ENCODE measurements at regions not wholly inside any gene's neighbourhood (a gene's known extent, or its start where the extent isn't known, plus 50 kb on each side); places are given as distances from the start of the nearest gene placed in this dataset.
"Not testable (repeated sequence)": the region's sequence is repeated elsewhere in the genome, so short reads cannot be mapped to it uniquely, and the experiment has no call there.

- no peak for DNase-seq
These were observed 404.2 kb downstream of the STK39 start for GRCh38 chr2:167843217-167843616.

DNA sequence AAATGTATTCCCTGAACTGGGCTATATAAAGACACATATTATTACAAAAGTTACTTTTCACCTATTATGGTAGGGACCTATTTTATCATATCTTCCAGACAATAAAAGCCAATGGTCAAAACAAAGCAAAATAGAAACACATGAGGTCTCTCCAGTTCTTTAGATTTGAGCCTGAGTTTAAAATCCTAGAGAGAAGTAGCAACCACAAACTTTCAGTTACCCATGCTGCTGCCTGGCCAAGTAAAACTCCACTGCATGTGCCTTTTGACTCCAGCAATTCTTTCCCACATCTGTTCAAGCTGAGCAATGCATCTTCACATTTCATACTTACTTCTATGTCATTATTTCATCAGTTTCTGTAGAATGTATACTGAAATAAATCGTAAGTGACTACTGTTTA, 405.3 kb downstream of the STK39 start:
- DNase-seq: no peak

GRCh38 chr2:167835290-167835689, 412.1 kb downstream of the STK39 start:
- not testable (repeated sequence) for DNase-seq

DNA sequence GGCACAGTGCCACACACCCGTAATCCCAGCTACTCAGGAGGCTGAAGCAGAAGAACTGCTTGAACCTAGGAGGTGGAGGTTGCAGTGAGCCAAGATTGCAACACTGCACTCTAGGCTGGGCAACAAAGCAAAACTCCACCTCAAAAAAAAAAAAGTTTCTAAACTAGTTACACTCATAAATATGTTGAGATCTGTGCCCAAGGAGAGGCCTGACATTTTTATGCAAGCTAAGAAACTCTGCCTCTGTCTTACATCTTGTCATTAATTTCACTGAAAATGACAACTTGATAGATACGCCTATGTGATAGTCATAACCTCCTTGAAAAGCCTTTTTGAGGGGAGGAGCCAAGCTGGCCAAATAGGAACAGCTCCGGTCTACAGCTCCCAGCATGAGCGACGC, 412.7 kb downstream of the STK39 start:
- DNase-seq: no peak

GRCh38 chr2:167833294-167833693, 414.1 kb downstream of the STK39 start:
- no peak for DNase-seq

DNA sequence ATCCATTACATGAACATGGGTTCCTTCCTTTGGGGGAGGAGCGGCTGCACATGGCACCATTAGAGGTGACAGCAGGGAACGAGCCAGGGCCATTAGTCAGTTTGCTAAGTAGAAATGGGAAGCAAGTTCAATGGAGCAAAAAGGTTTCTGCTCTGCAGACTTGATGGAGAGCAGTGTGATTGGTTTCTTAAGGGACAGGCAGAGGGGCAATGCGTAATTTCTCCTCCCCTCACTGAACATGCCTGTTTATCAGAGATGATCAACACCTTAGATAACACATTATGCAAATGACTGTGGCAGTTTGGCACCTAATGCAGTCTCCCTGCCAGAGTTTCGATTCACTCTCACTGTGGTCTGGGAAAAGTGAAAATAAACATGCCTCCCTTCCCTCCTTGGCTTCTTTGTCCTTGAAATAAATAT, 414.5 kb downstream of the STK39 start:
- DNase-seq: no peak

GRCh38 chr2:167827352-167828097, 419.9 kb downstream of the STK39 start:
- DNase-seq: no peak

DNA sequence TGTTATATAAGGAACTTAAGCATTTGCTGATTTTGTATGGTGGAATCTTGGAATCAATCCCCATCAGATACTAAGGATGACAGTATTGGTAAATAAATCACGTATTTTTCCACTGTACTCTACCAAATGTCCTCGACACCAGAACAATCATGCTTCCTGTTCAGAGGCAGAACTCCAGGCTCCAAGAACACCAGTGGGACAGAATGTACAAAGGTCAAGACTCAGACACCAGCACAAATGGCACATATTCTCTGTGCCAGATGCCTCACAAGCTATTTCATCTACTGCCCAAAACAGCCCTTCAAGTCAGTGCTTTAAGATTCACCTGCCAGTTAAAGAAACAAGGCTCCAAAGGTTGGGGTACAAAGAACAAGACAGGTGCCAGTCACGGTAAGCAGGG, 420.5 kb downstream of the STK39 start:
- no peak for DNase-seq

DNA sequence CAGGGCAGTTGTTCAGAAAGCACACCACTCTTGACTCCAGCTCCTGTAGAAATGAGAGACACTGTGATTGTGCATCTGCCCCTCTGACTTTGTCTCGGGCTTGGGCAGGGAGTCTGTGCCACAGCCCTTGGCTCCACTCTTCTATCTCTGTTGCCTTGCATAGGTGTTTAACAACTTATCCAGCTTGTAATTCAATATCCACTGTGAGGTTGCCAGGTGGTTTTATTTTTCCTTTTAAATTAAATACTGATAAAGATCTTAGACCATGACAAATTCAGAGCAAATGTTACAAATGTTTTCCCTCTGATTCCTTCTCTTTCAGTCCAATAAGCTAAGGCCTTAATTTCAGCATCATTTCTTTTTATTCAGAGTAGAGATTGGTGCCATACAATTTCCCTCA, 421.7 kb downstream of the STK39 start:
- no peak for DNase-seq

DNA sequence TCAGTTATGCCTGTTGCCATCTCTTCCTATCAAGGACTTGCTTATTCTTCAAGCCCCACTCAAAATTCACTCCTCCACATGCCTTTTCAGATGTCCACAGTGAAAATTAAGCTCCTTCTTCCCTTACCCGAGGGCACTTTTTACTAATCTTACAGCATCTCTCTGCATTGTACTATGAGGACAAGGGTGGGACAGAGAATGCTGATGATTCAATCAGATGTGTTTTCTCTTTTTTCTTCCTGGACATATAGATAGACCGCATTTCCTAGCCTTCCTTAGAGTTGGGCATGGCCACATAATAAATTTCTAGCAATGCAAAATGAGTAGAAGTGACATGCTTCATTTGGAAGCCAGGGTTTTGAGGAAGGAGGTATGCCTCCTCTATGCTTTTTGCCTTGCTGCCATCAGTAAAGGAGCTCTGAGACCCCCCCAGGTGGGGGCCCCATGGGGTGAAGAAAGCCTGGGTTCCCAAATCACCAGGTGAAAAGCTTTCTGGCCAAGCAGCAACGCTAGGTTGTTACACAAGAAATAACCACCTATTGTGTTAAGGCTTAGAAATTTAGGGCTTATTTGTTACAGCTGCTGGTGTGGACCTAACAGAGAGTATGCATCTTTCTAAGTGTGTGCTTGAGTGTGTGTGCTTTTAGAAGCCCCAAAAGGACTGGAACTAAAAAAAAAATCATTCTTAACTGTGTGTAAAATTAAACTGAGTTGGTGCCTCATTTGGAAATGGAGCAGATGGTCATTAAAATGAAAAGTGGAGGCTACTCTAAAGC, 424.5 kb downstream of the STK39 start:
- no peak for DNase-seq

DNA sequence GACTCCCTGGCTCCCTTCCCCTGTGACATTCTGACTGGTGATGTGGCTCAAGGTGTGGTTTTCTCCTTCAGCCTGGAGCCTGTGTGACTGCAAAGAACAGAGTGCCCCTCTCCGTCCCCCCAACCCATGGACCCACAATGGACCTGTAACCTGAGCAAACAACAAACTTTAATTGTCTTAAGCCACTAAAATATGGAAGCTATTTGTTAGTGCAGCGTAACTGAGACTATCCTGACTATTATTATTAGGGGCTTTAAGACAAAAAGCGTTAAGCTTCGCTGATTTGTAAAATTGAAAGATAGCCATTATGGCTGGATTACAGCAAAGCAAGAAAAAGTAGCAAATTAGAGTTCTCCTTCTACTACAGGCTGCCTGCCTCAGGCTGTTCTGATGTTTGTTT, 426.9 kb downstream of the STK39 start:
- DNase-seq: no peak

DNA sequence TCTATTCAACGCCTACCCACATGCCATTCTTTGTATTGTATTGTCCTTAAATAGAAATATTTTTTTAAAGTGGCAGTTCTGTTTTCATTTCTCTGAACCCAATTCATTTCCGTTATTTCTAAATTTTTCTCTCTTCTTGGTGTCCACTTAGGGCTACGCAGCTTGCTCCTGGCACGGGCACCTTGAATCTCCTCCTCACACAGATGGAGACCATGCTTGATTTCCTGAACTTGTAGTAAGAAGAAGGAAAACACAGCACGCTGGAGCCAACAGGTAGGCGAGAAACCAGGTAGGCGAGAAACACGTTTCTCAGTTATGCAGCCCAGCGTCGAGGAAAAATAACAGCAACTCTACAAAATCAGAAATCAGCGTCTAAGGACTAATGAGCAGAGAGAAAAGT, 428.9 kb downstream of the STK39 start:
- DNase-seq: no peak

DNA sequence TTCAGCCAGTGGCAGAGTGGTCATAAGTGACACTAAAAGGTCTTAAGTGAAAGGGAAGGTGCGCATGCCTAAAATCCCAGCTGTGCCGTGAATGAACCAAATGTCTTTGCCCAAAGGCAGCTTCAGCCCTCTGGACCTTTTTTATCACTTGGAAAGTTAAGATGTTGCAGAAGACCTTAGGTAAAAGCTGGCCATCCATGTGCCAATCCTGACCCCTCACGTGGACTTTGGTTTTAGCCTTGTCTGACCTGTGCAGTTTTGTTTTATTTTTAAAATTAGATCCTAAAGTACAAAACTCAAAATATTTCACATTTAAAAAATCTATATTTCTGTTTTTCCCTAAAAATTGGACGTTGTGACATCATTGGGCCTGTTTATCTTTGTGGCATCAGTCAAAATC, 429.5 kb downstream of the STK39 start:
- no peak for DNase-seq

GRCh38 chr2:167817422-167817821, 430.0 kb downstream of the STK39 start:
- no peak for DNase-seq

GRCh38 chr2:167816874-167817290, 430.5 kb downstream of the STK39 start:
- no peak for DNase-seq

- DNase-seq: no peak
These were observed 432.3 kb downstream of the STK39 start for GRCh38 chr2:167814881-167815718.

DNA sequence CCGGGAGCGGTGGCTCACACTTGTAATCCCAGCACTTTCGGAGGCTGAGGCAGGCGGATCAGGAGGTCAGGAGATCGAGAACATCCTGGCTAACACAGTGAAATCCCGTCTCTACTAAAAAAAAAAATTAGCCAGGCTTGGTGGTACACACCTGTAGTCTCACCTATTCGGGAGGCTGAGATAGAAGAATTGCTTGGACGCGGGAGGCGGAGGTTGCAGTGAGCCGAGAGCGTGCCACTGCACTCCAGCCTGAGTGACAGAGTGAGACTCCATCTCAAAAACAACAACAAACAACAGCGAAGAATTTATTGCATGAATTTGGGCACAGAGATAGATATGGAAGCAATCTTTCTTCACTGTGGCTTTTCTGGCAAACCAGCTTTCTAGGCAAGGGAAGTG, 432.9 kb downstream of the STK39 start:
- DNase-seq: not testable (repeated sequence)

- not testable (repeated sequence) for DNase-seq
These were observed 437.6 kb downstream of the STK39 start for GRCh38 chr2:167809799-167810198.

DNA sequence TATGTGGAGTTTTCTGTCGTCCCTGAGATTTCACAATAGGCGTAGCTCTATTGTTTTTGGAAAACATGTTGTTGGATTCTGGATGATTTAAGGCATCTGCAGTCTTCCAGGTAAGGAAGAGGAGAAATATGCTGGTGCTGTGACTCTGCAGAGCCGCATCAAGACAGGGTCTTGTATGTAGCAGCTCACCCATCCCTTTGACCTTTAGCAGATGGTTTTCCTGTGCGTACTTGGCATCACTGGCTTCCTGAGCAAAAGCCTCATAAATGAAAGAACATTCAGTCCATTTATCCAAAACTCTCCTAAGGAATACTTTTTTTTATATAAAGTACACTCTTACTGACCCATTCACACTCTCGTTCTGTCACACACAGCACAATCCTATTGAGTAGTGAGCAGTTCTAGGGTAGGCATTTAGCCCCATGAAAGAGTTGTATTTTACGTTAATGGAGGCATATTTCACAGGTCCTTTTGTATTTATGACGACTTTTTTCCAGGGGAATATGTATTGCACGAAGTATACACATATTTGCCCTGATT, 443.9 kb downstream of the STK39 start:
- no peak for DNase-seq

- DNase-seq: no peak
These were observed 452.7 kb downstream of the STK39 start for GRCh38 chr2:167794554-167795255.

GRCh38 chr2:167793725-167794124, 453.7 kb downstream of the STK39 start:
- DNase-seq: no peak

GRCh38 chr2:167792126-167792525, 455.3 kb downstream of the STK39 start:
- no peak for DNase-seq

All from activated T-cell treated with anti-CD3 and anti-CD28 coated beads, Interleukin-2, amount 50 U/mL, for 48 hours (primary cell).